HepG2 (cell line): ENCODE measurements at regions not wholly inside any gene's neighbourhood (a gene's known extent, or its start where the extent isn't known, plus 50 kb on each side); places are given as distances from the start of the nearest gene placed in this dataset.

Experiments
- NCOR1 ChIP-seq: fragments of 200-600 bp; sonication (generic); IDR thresholded peaks from 2 replicates; pipeline ENCODE4 v1.7.0; 2017; ENCODE audit warnings: antibody characterized with exemption, low read length, borderline replicate concordance
- TF ChIP-seq, protein P1 (sequence below): sonication (generic); formaldehyde crosslinking; IDR thresholded peaks from 2 replicates; pipeline ENCODE4 v1.4.0; 2020; ENCODE audit warnings: missing genetic modification reagents

DNA sequence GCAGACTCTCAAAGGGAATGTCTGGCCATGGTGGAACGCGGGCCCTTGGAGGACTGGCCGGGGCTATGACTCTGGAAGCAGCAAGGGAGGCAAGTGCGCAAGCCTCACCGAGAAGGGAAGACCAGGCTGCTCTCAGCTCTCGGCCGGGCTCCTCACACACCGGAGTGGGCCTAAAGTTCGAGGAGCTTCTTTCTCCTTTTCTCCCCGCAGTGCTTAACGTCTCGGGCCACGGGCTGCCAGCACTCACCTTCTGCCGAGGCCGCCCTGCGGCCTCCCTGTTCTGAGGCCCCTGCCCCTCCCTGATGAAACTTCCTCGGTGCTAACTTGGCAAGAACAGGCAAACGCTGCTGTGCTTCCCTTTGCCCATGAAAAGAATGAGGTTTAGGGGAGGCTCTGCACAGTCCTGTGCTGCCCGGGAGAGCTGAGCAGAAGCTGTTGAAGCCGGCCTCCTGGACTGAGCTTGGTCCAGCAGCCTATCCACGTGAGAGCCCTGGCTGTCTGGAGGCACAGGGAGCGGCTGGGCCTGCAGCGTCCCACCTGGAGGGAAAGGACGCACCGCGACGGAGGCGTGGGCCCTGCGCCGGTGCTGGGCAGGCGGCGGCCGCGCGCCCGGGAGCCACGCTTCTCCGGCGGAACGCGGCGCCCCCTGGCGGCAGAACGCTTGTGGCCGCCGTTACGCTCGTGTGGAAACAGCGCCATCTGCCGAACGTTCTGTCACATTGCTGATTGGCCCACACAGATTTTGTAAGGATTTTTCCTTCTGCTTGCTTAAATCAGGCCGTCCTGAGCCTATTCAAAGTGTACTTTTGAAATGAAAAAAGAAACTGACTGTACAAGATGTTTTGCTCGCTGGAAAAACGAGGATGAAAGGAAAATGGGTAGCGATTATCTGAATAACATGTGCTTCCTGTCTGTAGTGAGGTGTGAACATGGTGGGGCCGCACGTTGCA is 65.0 kb upstream of the TMEM45B start:
- TF ChIP-seq NCOR1, result no peak
- TF ChIP-seq, protein P1, sequence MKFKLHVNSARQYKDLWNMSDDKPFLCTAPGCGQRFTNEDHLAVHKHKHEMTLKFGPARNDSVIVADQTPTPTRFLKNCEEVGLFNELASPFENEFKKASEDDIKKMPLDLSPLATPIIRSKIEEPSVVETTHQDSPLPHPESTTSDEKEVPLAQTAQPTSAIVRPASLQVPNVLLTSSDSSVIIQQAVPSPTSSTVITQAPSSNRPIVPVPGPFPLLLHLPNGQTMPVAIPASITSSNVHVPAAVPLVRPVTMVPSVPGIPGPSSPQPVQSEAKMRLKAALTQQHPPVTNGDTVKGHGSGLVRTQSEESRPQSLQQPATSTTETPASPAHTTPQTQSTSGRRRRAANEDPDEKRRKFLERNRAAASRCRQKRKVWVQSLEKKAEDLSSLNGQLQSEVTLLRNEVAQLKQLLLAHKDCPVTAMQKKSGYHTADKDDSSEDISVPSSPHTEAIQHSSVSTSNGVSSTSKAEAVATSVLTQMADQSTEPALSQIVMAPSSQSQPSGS (CRISPR knock-in tag), result no peak
